ENCODE measurements at regions not wholly inside any gene's neighbourhood (a gene's known extent, or its start where the extent isn't known, plus 50 kb on each side); places are given as distances from the start of the nearest gene placed in this dataset.

GRCh38 chr1:224860488-224861338 is 68.8 kb upstream of the DNAH14 start:
- no peaks in the 10 kb centered on the region for H3K4me1 Mint-ChIP-seq

GRCh38 chr1:224861339-224861716 is 68.1 kb upstream of the DNAH14 start:
- ATAC-seq (replicated peaks) = no peak
- Mint-ChIP-seq H3K9me3 (no peaks in the 10 kb centered on the region), H3K27me3 (peaks cover 19% of the 10 kb centered on the region), H3K36me3 (ENCODE audit: low read depth) (no peaks in the 10 kb centered on the region), H3K4me1 (no peaks in the 10 kb centered on the region), H3K27ac (no peak overlapping the region), H3K4me3 (no peak overlapping the region)

More at GRCh38 chr1:224860488-224861338, 68.8 kb upstream of the DNAH14 start:
- H3K27ac Mint-ChIP-seq = no peak overlapping the region
- no peak for ATAC-seq (replicated peaks)
- no peaks in the 10 kb centered on the region for H3K36me3 Mint-ChIP-seq (ENCODE audit: low read depth)
- H3K27me3 Mint-ChIP-seq = peaks cover 19% of the 10 kb centered on the region
- H3K4me3 Mint-ChIP-seq = no peak overlapping the region
- no peaks in the 10 kb centered on the region for H3K9me3 Mint-ChIP-seq

DNA sequence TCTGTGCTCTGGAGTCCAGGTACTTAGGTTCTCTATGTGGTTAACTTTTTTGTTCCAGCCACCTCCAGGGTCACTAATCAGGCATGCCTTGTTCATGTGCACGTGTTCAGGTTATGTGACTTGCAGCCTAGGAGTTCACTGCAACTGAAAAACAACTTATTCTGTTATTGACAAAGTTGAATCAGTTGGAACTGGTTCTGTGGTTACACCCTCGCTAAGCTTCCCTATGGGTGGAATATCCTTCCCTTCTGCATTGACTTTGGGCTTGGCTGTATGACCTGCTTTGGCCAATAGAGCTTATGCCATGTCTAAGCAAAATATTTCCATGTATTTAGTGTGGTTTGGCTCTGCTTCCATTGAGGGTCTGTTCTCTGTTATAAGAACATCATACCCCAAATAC is 66.0 kb upstream of the DNAH14 start:
- Mint-ChIP-seq H3K27me3 (peaks cover 19% of the 10 kb centered on the region), H3K27ac (no peak overlapping the region), H3K9me3 (no peaks in the 10 kb centered on the region), H3K36me3 (ENCODE audit: low read depth) (no peaks in the 10 kb centered on the region), H3K4me1 (no peaks in the 10 kb centered on the region), H3K4me3 (no peak overlapping the region)
- no peak for ATAC-seq (replicated peaks)

GRCh38 chr1:224864006-224864405 is 65.5 kb upstream of the DNAH14 start:
- Mint-ChIP-seq H3K4me3 (no peak overlapping the region), H3K36me3 (ENCODE audit: low read depth) (no peaks in the 10 kb centered on the region), H3K27ac (no peak overlapping the region), H3K4me1 (no peaks in the 10 kb centered on the region), H3K9me3 (no peaks in the 10 kb centered on the region), H3K27me3 (peaks cover 19% of the 10 kb centered on the region)
- ATAC-seq (replicated peaks) = no peak

DNA sequence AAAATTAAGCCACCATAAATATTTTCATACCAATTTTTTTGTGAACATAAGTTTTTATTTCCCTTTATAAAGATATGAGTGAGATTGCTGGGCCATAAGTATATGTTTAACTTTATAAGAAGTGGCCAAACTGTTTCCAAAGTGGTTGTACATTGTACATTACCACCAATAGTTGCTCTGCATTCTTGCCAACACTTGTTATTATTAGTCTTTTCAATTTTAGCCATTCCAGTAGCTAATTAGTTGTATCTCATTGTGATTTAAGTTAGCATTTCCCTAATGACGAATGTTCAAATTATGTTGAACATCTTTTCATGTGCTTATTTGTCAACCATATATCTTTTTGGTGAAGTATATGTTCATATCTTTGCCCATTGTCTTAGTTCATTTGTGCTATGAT is 64.0 kb upstream of the DNAH14 start:
- no peak for ATAC-seq (replicated peaks)
- Mint-ChIP-seq H3K9me3 (no peaks in the 10 kb centered on the region), H3K4me3 (no peak overlapping the region), H3K36me3 (ENCODE audit: low read depth) (no peaks in the 10 kb centered on the region), H3K27ac (no peak overlapping the region), H3K27me3 (peaks cover 16% of the 10 kb centered on the region), H3K4me1 (no peaks in the 10 kb centered on the region)

DNA sequence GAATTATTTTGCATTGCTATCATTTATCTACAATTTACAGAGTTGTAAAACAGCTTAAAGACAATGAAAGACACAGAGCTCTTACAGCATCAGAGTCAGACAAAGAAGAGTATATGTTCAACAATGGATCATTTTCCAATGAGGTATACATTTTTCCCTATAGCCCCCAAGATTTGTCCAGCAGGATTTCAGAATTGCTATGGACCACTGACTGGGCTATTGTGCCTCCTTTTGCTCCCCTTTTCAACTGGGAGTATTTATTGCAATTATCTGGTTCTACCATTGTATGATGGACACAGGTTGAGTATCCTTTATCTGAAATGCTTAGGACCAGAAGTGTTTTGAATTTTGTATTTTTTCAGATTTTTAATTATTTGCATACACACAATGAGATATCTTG is 62.5 kb upstream of the DNAH14 start:
- Mint-ChIP-seq H3K36me3 (ENCODE audit: low read depth) (no peaks in the 10 kb centered on the region), H3K27ac (no peak overlapping the region), H3K4me3 (no peak overlapping the region), H3K4me1 (no peaks in the 10 kb centered on the region), H3K9me3 (no peaks in the 10 kb centered on the region), H3K27me3 (peaks cover 13% of the 10 kb centered on the region)
- no peak for ATAC-seq (replicated peaks)

GRCh38 chr1:224867715-224868114 is 61.8 kb upstream of the DNAH14 start:
- Mint-ChIP-seq H3K4me3 (no peak overlapping the region), H3K4me1 (no peaks in the 10 kb centered on the region), H3K36me3 (ENCODE audit: low read depth) (no peaks in the 10 kb centered on the region), H3K9me3 (no peaks in the 10 kb centered on the region), H3K27me3 (peaks cover 12% of the 10 kb centered on the region), H3K27ac (no peak overlapping the region)
- no peak for ATAC-seq (replicated peaks)

GRCh38 chr1:224872832-224873433 is 56.5 kb upstream of the DNAH14 start:
- Mint-ChIP-seq H3K36me3 (ENCODE audit: low read depth) (no peaks in the 10 kb centered on the region), H3K9me3 (no peaks in the 10 kb centered on the region), H3K4me3 (no peak overlapping the region), H3K27ac (no peak overlapping the region), H3K27me3 (peaks cover 9% of the 10 kb centered on the region), H3K4me1 (no peaks in the 10 kb centered on the region)
- no peak for ATAC-seq (replicated peaks)

GRCh38 chr1:224873434-224874369 is 55.8 kb upstream of the DNAH14 start:
- Mint-ChIP-seq H3K4me3 (no peak overlapping the region), H3K27ac (no peak overlapping the region), H3K9me3 (no peaks in the 10 kb centered on the region), H3K4me1 (no peaks in the 10 kb centered on the region), H3K36me3 (ENCODE audit: low read depth) (no peaks in the 10 kb centered on the region), H3K27me3 (peaks cover 13% of the 10 kb centered on the region)
- no peak for ATAC-seq (replicated peaks)

DNA sequence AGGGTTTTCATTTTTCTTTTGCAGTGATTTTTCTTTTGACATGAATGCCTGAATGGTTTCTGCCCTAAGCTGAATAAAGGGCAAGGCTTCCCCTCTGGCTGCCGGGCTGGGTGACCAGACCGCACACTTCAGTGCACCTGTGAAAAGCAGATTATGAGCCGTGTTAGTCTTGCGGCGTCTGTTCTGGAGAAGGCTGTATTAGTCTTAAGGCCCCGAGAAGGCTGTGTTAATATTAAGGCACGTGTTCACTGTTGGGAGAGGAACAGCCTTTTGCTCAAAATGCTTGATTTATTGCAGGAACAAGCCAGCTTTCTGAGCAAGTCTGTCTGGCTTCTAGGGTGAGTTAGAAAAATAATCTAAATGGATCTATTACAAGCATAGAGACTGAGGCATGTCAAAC is 54.7 kb upstream of the DNAH14 start:
- H3K27me3 Mint-ChIP-seq = peaks cover 19% of the 10 kb centered on the region
- no peaks in the 10 kb centered on the region for H3K36me3 Mint-ChIP-seq (ENCODE audit: low read depth)
- ATAC-seq (replicated peaks) = no peak
- H3K27ac Mint-ChIP-seq = no peak overlapping the region
- H3K4me1 Mint-ChIP-seq = no peaks in the 10 kb centered on the region
- no peaks in the 10 kb centered on the region for H3K9me3 Mint-ChIP-seq
- H3K4me3 Mint-ChIP-seq = no peak overlapping the region

DNA sequence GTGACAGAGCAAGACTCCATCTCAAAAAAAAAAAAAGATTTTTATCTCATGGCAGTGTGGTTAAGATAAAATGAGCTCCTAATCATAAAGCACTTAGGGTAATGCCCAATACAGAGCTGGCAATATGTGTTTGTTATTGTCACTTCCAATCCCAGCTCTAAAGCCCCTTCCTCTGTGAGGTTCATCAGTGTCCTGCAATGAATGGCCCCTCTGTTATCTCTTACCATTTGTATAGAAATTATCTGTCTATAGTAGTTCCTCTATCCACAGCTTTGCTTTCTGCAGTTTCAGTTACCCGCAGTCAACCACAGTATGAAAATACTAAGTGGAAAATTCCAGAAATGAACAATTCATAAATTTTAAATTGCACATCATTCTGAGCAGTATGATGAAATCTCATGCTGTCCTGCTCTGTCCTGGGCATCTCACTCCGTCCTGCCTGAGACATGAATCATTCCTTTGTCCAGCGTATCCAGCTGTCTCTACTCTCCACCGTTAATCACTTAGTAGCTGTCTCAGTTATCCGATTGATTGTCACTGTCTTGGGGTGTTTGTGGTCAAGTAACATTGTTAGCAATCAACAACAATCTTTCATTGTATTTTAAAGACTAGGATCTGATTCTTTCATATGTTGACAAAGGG is 50.2 kb upstream of the DNAH14 start:
- Mint-ChIP-seq H3K27ac (no peak overlapping the region), H3K4me1 (no peaks in the 10 kb centered on the region), H3K36me3 (ENCODE audit: low read depth) (no peaks in the 10 kb centered on the region), H3K9me3 (no peaks in the 10 kb centered on the region), H3K4me3 (no peak overlapping the region), H3K27me3 (peaks cover 31% of the 10 kb centered on the region)
- ATAC-seq (replicated peaks) = no peak
